ENCODE measurements at regions not wholly inside any gene's neighbourhood (a gene's known extent, or its start where the extent isn't known, plus 50 kb on each side); places are given as distances from the start of the nearest gene placed in this dataset.
"Not testable (repeated sequence)": the region's sequence is repeated elsewhere in the genome, so short reads cannot be mapped to it uniquely, and the experiment has no call there.

DNA sequence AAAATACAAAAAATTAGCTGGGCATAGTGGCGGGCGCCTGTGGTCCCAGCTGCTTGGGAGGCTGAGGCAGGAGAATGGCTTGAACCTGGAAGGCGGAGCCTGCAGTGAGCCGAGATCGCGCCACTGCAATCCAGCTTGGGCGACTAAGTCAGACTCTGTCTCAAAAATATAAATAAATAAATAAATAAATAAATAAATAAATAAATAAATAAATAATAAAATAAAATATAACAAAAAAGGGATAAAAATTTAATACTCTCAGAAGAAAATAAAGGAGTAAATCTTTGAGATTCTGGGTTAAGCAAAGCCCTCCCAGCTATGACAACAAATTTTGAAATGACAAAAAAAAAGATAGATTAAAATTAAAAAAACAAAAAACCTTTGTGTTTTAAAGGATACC is 525.7 kb upstream of the CYLC2 start:
- H3K4me1 ChIP-seq (ENCODE audit: insufficient read depth, low read length); H3K36me3 ChIP-seq (ENCODE audit: insufficient read depth, low read length); H2AFZ ChIP-seq (ENCODE audit: low read depth, low read length); H3K27me3 ChIP-seq (ENCODE audit: insufficient read depth, low read length); H3K4me3 ChIP-seq (ENCODE audit: low read length); H3K9me3 ChIP-seq (ENCODE audit: low read length): not testable (repeated sequence)

DNA sequence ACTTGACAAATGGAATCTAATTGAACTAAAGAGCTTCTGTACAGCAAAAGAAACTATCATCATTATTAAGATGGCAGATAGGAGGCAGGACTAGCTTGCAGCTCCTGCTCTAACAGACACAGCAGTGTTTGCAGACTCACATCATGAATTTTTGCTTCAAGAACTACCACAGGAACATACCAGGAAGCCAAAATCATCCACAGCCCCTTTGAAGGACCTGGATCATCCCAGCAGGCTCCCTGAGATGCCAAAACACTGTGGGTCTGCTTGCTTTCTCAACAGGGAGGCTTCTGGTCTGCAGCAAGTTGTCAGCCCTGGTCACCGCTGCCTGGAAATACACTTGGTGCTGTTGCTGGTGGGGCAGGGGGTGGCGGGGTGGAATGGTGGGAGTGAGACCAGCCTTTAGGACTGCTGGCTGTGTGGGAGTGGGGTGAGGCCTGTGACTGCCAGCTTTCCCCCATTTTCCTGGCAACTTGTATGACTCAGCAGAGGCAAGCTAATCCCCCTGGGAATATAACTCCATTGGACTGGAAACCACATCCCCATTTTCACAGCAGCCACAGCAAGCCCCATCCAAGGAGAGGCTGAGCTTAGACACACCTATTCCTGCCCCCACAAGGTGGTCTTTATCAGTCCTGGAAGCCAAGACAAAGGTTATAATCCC is 533.8 kb upstream of the CYLC2 start:
- no peaks in the 10 kb centered on the region for H3K36me3 ChIP-seq (ENCODE audit: insufficient read depth, low read length)
- H3K4me3 ChIP-seq (ENCODE audit: low read length): no peak overlapping the region
- H3K4me1 ChIP-seq (ENCODE audit: insufficient read depth, low read length): no peaks in the 10 kb centered on the region
- H3K9me3 ChIP-seq (ENCODE audit: low read length): no peaks in the 10 kb centered on the region
- H3K27me3 ChIP-seq (ENCODE audit: insufficient read depth, low read length): no peaks in the 10 kb centered on the region
- no peak overlapping the region for H2AFZ ChIP-seq (ENCODE audit: low read depth, low read length)

DNA sequence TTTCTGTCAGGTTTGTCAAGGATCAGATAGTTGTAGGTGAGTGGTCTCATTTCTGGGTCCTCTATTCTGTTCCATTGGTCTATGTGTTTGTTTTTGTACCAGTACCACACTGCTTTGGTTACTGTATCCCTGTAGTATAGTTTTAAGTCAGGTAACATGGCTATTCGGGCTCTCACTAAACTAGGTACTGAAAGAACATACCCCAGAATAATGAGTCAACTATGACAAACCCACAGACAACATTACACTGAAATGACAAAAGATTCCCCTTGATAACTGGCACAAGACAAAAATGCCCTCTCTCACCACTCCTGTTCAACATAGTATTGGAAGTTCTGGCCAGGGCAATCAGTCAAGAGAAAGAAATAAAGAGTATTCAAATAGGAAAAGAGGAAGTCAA is 535.3 kb upstream of the CYLC2 start:
- H3K9me3 ChIP-seq (ENCODE audit: low read length): no peaks in the 10 kb centered on the region
- H2AFZ ChIP-seq (ENCODE audit: low read depth, low read length): no peak overlapping the region
- H3K4me3 ChIP-seq (ENCODE audit: low read length): no peak overlapping the region
- H3K4me1 ChIP-seq (ENCODE audit: insufficient read depth, low read length): no peaks in the 10 kb centered on the region
- H3K36me3 ChIP-seq (ENCODE audit: insufficient read depth, low read length): no peaks in the 10 kb centered on the region
- H3K27me3 ChIP-seq (ENCODE audit: insufficient read depth, low read length): no peaks in the 10 kb centered on the region

DNA sequence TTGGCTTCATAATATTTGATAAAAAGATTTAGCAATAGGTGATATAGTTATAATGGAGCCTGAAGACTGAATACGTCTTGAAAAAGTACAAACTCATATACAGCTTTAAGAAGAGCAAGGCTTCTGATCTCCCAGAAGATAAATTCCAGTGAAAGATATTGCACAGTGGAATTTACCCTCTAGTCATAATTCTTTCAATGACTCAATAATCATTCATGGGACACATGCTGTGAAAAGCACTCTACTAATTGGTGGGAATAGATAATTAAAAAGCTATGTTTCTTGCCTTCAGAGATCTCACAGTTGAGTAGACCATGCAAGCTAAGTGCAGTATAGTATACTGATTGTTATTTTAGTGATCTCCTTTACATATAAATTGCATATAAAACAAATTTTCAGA is 538.6 kb upstream of the CYLC2 start:
- Histone ChIP-seq H3K9me3 (ENCODE audit: low read length) (no peaks in the 10 kb centered on the region), H2AFZ (ENCODE audit: low read depth, low read length) (no peak overlapping the region), H3K27me3 (ENCODE audit: insufficient read depth, low read length) (no peaks in the 10 kb centered on the region), H3K4me3 (ENCODE audit: low read length) (no peak overlapping the region), H3K36me3 (ENCODE audit: insufficient read depth, low read length) (no peaks in the 10 kb centered on the region), H3K4me1 (ENCODE audit: insufficient read depth, low read length) (no peaks in the 10 kb centered on the region)

DNA sequence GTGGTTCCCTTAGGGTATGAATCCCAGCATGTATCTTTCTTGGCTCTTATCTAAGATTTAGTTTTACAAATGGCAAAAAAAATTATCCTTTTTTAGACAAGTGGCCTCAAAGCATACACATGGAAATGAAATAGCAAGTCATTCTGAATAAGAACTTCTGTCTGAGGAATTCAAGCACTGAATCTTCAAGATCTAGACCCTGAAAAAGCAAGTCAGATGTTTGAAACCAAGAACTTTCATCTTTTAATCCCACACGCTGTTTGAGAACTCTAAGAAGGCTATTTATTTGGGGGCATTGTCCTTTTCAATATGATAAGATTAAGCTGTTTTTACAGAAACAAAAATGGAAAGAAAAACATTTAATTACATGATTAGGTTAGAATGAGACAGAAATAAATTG is 549.2 kb upstream of the CYLC2 start:
- H3K36me3 ChIP-seq (ENCODE audit: insufficient read depth, low read length): no peaks in the 10 kb centered on the region
- no peaks in the 10 kb centered on the region for H3K4me1 ChIP-seq (ENCODE audit: insufficient read depth, low read length)
- H3K4me3 ChIP-seq (ENCODE audit: low read length): no peak overlapping the region
- H3K27me3 ChIP-seq (ENCODE audit: insufficient read depth, low read length): no peaks in the 10 kb centered on the region
- H3K9me3 ChIP-seq (ENCODE audit: low read length): no peaks in the 10 kb centered on the region
- no peak overlapping the region for H2AFZ ChIP-seq (ENCODE audit: low read depth, low read length)

DNA sequence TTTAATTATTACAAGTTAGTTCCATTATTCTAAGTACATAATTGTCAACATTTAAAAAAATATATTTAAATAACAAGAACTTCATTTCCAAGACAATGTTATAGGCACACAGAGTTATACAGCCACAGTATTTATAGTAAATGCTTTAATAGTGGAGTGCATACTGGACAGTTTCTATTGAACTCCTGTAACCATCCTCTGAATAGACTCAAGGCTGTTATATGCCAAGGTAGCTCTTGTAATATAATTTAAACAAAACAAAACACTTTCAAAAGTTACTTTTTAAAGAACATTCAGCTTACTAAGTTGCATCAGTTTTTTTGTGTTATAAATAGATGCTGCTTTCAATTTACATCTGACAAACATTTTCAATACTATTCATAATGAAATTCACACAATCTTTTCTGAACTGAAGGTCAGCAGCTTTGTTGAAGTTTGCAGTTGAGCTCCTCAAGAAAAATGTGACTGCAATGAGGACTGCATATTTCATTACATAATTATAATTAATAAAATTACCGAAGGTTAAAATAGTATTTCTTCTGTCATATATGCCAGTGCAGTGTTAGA is 549.9 kb upstream of the CYLC2 start:
- Histone ChIP-seq H3K36me3 (ENCODE audit: insufficient read depth, low read length) (no peaks in the 10 kb centered on the region), H2AFZ (ENCODE audit: low read depth, low read length) (no peak overlapping the region), H3K27me3 (ENCODE audit: insufficient read depth, low read length) (no peaks in the 10 kb centered on the region), H3K4me3 (ENCODE audit: low read length) (no peak overlapping the region), H3K4me1 (ENCODE audit: insufficient read depth, low read length) (no peaks in the 10 kb centered on the region), H3K9me3 (ENCODE audit: low read length) (no peaks in the 10 kb centered on the region)

DNA sequence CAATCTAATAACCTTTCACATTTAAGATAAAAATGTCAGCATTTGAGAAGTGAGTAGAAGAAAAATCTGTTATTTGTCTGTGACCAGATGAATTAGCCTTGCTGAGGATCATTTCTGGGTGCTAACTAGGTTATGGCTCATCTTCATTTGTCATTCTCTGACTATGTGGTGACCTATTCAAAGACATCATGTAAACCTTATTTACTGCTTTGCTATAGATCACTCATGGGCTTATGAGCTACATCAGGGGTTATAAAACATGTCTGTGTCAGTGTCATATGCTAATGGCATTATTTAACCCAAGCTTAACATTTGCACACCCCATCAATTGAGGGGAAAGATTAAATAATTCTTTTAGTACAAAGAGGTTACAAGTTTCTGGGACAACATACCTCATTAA is 555.5 kb upstream of the CYLC2 start:
- Histone ChIP-seq H3K36me3 (ENCODE audit: insufficient read depth, low read length) (no peaks in the 10 kb centered on the region), H3K9me3 (ENCODE audit: low read length) (no peaks in the 10 kb centered on the region), H3K4me3 (ENCODE audit: low read length) (no peak overlapping the region), H2AFZ (ENCODE audit: low read depth, low read length) (no peak overlapping the region), H3K4me1 (ENCODE audit: insufficient read depth, low read length) (no peaks in the 10 kb centered on the region), H3K27me3 (ENCODE audit: insufficient read depth, low read length) (no peaks in the 10 kb centered on the region)

DNA sequence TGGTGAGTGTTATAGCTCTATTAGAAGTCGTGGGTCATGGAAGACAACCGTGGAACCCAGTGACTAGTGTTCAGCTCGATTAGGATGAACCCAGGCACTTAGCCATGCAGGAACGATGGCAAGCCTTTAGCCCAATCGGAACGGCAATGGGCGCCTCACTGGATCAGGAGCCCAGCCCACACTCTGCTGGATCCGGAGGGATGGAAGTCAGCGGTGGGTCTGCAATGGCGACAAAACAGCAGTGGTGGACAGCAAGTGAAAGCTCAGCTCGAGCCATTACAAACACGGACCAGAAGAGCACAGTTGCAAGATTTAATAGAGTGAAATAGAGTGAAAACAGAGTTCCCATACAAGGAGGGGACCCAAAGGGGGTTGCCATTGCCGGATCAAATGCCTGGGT is 558.5 kb upstream of the CYLC2 start:
- not testable (repeated sequence) for H3K4me1 ChIP-seq (ENCODE audit: insufficient read depth, low read length); H3K27me3 ChIP-seq (ENCODE audit: insufficient read depth, low read length); H3K9me3 ChIP-seq (ENCODE audit: low read length); H2AFZ ChIP-seq (ENCODE audit: low read depth, low read length); H3K4me3 ChIP-seq (ENCODE audit: low read length); H3K36me3 ChIP-seq (ENCODE audit: insufficient read depth, low read length)

DNA sequence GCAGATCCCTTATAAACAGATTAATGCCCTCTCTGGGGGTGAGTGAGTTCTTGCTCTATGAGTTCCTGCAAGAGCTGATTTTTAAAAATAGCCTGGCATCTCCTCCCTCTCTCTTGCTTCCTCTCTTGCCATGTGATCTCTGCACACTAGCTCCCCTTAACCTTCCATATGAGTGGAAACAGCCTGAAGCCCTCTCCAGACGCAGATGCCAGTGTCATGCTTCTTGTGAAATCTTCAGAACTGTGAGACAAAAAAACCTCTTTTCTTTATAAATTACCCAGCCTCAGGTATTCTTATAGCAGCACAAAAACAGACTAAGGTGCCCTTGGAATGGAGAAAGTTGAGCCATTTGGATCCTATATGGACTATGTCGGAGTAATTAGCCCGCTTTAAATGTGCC is 559.7 kb upstream of the CYLC2 start:
- Histone ChIP-seq H3K36me3 (ENCODE audit: insufficient read depth, low read length) (no peaks in the 10 kb centered on the region), H3K4me3 (ENCODE audit: low read length) (no peak overlapping the region), H3K4me1 (ENCODE audit: insufficient read depth, low read length) (no peaks in the 10 kb centered on the region), H3K27me3 (ENCODE audit: insufficient read depth, low read length) (no peaks in the 10 kb centered on the region), H3K9me3 (ENCODE audit: low read length) (no peaks in the 10 kb centered on the region), H2AFZ (ENCODE audit: low read depth, low read length) (no peak overlapping the region)

DNA sequence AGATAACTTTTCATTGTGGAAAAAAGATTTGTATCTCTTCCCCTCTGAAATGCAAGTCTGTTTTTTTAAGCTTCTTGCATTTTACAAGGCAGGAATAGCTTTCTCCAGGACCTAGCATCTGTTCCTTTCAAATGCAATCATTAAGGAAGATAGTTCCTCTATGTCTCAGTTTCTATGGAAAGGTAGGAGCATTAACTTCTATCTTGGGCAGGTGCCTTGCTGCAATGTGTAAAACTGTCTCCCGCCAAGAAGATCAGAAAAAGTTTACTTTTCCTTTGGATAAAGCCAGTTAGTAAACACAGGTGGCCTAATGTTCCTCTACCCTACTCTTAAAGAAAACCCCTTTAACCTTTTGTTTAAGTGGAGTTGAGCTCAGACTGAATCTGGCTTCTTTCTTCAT is 560.6 kb upstream of the CYLC2 start:
- H3K4me1 ChIP-seq (ENCODE audit: insufficient read depth, low read length): no peaks in the 10 kb centered on the region
- H3K27me3 ChIP-seq (ENCODE audit: insufficient read depth, low read length): no peaks in the 10 kb centered on the region
- no peaks in the 10 kb centered on the region for H3K36me3 ChIP-seq (ENCODE audit: insufficient read depth, low read length)
- H3K4me3 ChIP-seq (ENCODE audit: low read length): no peak overlapping the region
- no peak overlapping the region for H2AFZ ChIP-seq (ENCODE audit: low read depth, low read length)
- no peaks in the 10 kb centered on the region for H3K9me3 ChIP-seq (ENCODE audit: low read length)

DNA sequence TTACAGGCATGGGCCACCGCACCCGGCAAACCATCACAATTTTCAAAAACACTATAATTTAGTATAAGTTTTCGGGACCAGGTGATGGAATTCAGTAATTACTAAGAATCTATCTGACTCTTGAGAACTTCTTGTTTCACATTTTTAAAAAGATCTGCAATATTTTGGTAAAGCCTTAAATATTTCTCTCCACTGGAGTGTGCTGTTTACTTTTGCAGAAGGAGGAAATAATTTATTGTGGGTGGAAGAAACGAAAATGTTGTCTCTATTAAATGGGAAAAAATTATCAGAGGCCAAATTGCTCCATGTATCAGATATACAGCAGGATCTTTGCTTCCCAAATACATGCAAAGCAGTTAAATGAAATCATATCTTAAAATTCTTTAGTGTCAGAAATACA is 566.8 kb upstream of the CYLC2 start:
- no peak overlapping the region for H2AFZ ChIP-seq (ENCODE audit: low read depth, low read length)
- no peaks in the 10 kb centered on the region for H3K36me3 ChIP-seq (ENCODE audit: insufficient read depth, low read length)
- H3K27me3 ChIP-seq (ENCODE audit: insufficient read depth, low read length): no peaks in the 10 kb centered on the region
- no peaks in the 10 kb centered on the region for H3K9me3 ChIP-seq (ENCODE audit: low read length)
- H3K4me1 ChIP-seq (ENCODE audit: insufficient read depth, low read length): no peaks in the 10 kb centered on the region
- H3K4me3 ChIP-seq (ENCODE audit: low read length): no peak overlapping the region

DNA sequence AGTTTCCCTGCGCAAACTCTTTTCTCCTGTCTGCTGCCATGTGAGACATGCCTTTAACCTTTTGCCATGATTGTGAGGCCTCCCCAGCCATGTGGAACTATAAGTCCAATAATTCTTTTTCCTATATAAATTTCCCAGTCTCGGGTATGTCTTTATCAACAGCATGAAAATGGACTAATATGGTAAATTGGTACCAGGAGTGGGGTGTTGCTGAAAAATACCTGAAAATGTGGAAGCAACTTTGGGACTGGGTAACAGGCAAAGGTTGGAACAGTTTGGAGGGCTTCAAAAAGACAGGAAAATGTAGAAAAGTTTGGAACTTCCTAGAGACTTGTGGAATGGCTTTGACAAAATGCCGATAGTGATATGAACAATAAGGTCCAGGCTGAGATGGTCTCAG is 578.9 kb upstream of the CYLC2 start:
- H3K4me3 ChIP-seq (ENCODE audit: low read length); H3K27me3 ChIP-seq (ENCODE audit: insufficient read depth, low read length); H3K4me1 ChIP-seq (ENCODE audit: insufficient read depth, low read length); H3K36me3 ChIP-seq (ENCODE audit: insufficient read depth, low read length); H3K9me3 ChIP-seq (ENCODE audit: low read length); H2AFZ ChIP-seq (ENCODE audit: low read depth, low read length): not testable (repeated sequence)

DNA sequence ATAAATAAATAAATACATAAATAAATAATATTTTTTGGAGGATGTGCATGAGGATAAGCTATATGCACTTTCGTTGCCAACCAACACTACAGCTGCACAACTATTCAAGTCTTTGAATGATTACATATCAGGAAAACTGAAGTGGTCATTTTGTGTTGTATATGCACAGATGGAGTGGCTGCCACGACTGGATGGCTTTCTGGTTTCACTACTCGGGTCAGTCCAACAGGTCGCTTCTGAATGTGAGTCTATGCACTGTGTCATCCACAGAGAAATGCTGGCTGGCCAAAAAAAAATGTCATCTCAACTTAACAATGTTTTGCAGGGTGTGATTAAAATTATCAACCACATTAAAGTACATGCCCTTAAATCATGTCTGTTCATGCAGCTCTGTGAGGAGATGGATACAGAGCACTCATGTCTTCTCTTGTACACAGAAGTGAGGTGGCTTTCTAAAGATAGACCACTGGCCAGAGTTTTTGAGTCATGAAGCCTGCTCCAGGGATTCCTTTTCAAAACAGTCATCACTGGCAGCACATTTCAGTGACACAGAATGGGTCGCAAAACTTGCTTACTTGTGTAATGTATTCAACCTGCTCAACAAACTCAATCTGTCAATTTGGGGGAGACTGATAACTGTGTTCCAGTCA is 589.8 kb upstream of the CYLC2 start:
- Histone ChIP-seq H3K27me3 (ENCODE audit: insufficient read depth, low read length) (no peaks in the 10 kb centered on the region), H3K4me1 (ENCODE audit: insufficient read depth, low read length) (no peaks in the 10 kb centered on the region), H3K4me3 (ENCODE audit: low read length) (no peak overlapping the region), H2AFZ (ENCODE audit: low read depth, low read length) (no peak overlapping the region), H3K9me3 (ENCODE audit: low read length) (no peaks in the 10 kb centered on the region), H3K36me3 (ENCODE audit: insufficient read depth, low read length) (no peaks in the 10 kb centered on the region)

DNA sequence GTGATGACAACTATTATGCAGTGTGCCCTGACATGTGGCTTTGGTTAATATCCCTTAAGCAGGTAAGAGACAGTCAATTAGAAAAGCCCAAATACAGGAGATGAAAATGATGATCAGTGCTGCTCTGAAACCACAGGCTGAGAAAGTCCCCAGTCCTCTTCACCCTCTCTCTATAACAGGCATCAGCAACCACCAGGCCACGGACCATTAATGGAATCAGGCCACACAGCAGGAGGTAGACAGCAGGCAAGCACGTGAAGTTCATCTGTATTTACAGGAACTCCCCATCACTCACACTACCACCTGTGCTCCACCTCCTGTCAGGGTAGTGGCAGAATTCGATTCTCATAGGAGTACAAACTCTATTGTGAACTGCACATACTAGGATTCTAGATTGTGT is 591.6 kb upstream of the CYLC2 start:
- H2AFZ ChIP-seq (ENCODE audit: low read depth, low read length): no peak overlapping the region
- no peaks in the 10 kb centered on the region for H3K27me3 ChIP-seq (ENCODE audit: insufficient read depth, low read length)
- no peaks in the 10 kb centered on the region for H3K36me3 ChIP-seq (ENCODE audit: insufficient read depth, low read length)
- no peaks in the 10 kb centered on the region for H3K9me3 ChIP-seq (ENCODE audit: low read length)
- H3K4me1 ChIP-seq (ENCODE audit: insufficient read depth, low read length): no peaks in the 10 kb centered on the region
- no peak overlapping the region for H3K4me3 ChIP-seq (ENCODE audit: low read length)
